ENCODE measurements at regions not wholly inside any gene's neighbourhood (a gene's known extent, or its start where the extent isn't known, plus 50 kb on each side); places are given as distances from the start of the nearest gene placed in this dataset.

GRCh38 chrX:129145385-129145784 lies 377.9 kb downstream of the SMARCA1 start:
- Histone ChIP-seq H3K9me3 (replicated peaks in 1 of 2; ENCODE audit: control insufficient read depth in 2 of 2, insufficient read depth in 1 of 2, low read depth in 1 of 2, low read length in 2 of 2) (no peaks in the 10 kb centered on the region), H4K8ac (ENCODE audit: low read depth, low read length) (no peak overlapping the region), H2AFZ (ENCODE audit: low read length) (no peak overlapping the region), H3K18ac (ENCODE audit: low read length) (no peak overlapping the region), H2BK15ac (ENCODE audit: low read length) (no peak overlapping the region), H2AK5ac (ENCODE audit: low read depth, low read length) (no peak overlapping the region), H3K4ac (ENCODE audit: low read length) (no peak overlapping the region), H3K23ac (ENCODE audit: low read depth, low read length, poor library complexity) (no peak overlapping the region), H2BK120ac (ENCODE audit: low read depth, low read length) (no peak overlapping the region), H3K27me3 (ENCODE audit: control insufficient read depth in 3 of 3, insufficient read depth in 3 of 3, low read depth in 1 of 3, low read length in 3 of 3) (no peaks in the 10 kb centered on the region), H3K27ac (replicated peaks; ENCODE audit: low read length) (no peak overlapping the region), H2BK12ac (ENCODE audit: low read length) (no peak overlapping the region), H3K9ac (ENCODE audit: low read depth, low read length, poor library complexity) (no peak overlapping the region), H3K4me1 (ENCODE audit: control insufficient read depth in 2 of 2, insufficient read depth in 1 of 2, low read depth in 1 of 2, low read length in 2 of 2) (no peaks in the 10 kb centered on the region), H3K4me3 (ENCODE audit: low read length in 2 of 2) (no peak overlapping the region), H4K91ac (ENCODE audit: low read depth, low read length, poor library complexity) (no peak overlapping the region), H3K4me2 (ENCODE audit: insufficient read depth, low read length, poor library complexity, severe bottlenecking) (no peak overlapping the region), H3K14ac (ENCODE audit: low read length) (no peak overlapping the region), H3K36me3 (replicated peaks in 1 of 2; ENCODE audit: control insufficient read depth in 2 of 2, insufficient read depth in 2 of 2, low read length in 2 of 2) (no peaks in the 10 kb centered on the region), H2BK5ac (ENCODE audit: low read length) (no peak overlapping the region), H3K79me1 (ENCODE audit: low read depth, low read length) (no peaks in the 10 kb centered on the region)
- no CpG with 5 or more reads among the region's 2 CpGs for WGBS, 2 donors (ENCODE audit: extremely low coverage in 2 of 2, insufficient read length in 2 of 2, insufficient replicate concordance in 1 of 2)
- no peak for DNase-seq (ENCODE audit: low spot score)

- Histone ChIP-seq H3K27me3 (ENCODE audit: control insufficient read depth in 3 of 3, insufficient read depth in 3 of 3, low read depth in 1 of 3, low read length in 3 of 3) (no peaks in the 10 kb centered on the region), H3K9me3 (replicated peaks in 1 of 2; ENCODE audit: control insufficient read depth in 2 of 2, insufficient read depth in 1 of 2, low read depth in 1 of 2, low read length in 2 of 2) (no peaks in the 10 kb centered on the region), H3K36me3 (replicated peaks in 1 of 2; ENCODE audit: control insufficient read depth in 2 of 2, insufficient read depth in 2 of 2, low read length in 2 of 2) (no peaks in the 10 kb centered on the region), H2AFZ (ENCODE audit: low read length) (no peak overlapping the region), H3K9ac (ENCODE audit: low read depth, low read length, poor library complexity) (no peak overlapping the region), H3K4ac (ENCODE audit: low read length) (no peak overlapping the region), H3K79me1 (ENCODE audit: low read depth, low read length) (no peaks in the 10 kb centered on the region), H3K27ac (replicated peaks; ENCODE audit: low read length) (no peak overlapping the region), H2BK12ac (ENCODE audit: low read length) (no peak overlapping the region), H4K91ac (ENCODE audit: low read depth, low read length, poor library complexity) (no peak overlapping the region), H3K14ac (ENCODE audit: low read length) (no peak overlapping the region), H3K23ac (ENCODE audit: low read depth, low read length, poor library complexity) (no peak overlapping the region), H4K8ac (ENCODE audit: low read depth, low read length) (no peak overlapping the region), H3K18ac (ENCODE audit: low read length) (no peak overlapping the region), H3K4me2 (ENCODE audit: insufficient read depth, low read length, poor library complexity, severe bottlenecking) (no peak overlapping the region), H2AK5ac (ENCODE audit: low read depth, low read length) (no peak overlapping the region), H2BK15ac (ENCODE audit: low read length) (no peak overlapping the region), H3K4me1 (ENCODE audit: control insufficient read depth in 2 of 2, insufficient read depth in 1 of 2, low read depth in 1 of 2, low read length in 2 of 2) (peaks cover 0 to 3% of the 10 kb centered on the region in 2 donors), H2BK120ac (ENCODE audit: low read depth, low read length) (no peak overlapping the region), H3K4me3 (ENCODE audit: low read length in 2 of 2) (no peak overlapping the region), H2BK5ac (ENCODE audit: low read length) (no peak overlapping the region)
- DNase-seq (ENCODE audit: low spot score): no peak
- WGBS, 2 donors (ENCODE audit: extremely low coverage in 2 of 2, insufficient read length in 2 of 2, insufficient replicate concordance in 1 of 2): no CpG with 5 or more reads among the region's 6 CpGs
Measured at GRCh38 chrX:129144172-129145038, 378.9 kb downstream of the SMARCA1 start.

- DNase-seq (ENCODE audit: low spot score): no peak
- Histone ChIP-seq H3K9me3 (replicated peaks in 1 of 2; ENCODE audit: control insufficient read depth in 2 of 2, insufficient read depth in 1 of 2, low read depth in 1 of 2, low read length in 2 of 2) (no peaks in the 10 kb centered on the region), H3K23ac (ENCODE audit: low read depth, low read length, poor library complexity) (no peak overlapping the region), H3K4me2 (ENCODE audit: insufficient read depth, low read length, poor library complexity, severe bottlenecking) (no peak overlapping the region), H3K79me1 (ENCODE audit: low read depth, low read length) (no peaks in the 10 kb centered on the region), H2BK15ac (ENCODE audit: low read length) (no peak overlapping the region), H3K18ac (ENCODE audit: low read length) (no peak overlapping the region), H3K27me3 (ENCODE audit: control insufficient read depth in 3 of 3, insufficient read depth in 3 of 3, low read depth in 1 of 3, low read length in 3 of 3) (no peaks in the 10 kb centered on the region), H2AK5ac (ENCODE audit: low read depth, low read length) (no peak overlapping the region), H3K9ac (ENCODE audit: low read depth, low read length, poor library complexity) (no peak overlapping the region), H3K4me3 (ENCODE audit: low read length in 2 of 2) (no peak overlapping the region), H4K8ac (ENCODE audit: low read depth, low read length) (no peak overlapping the region), H3K4me1 (ENCODE audit: control insufficient read depth in 2 of 2, insufficient read depth in 1 of 2, low read depth in 1 of 2, low read length in 2 of 2) (peaks cover 0 to 3% of the 10 kb centered on the region in 2 donors), H2AFZ (ENCODE audit: low read length) (no peak overlapping the region), H2BK12ac (ENCODE audit: low read length) (no peak overlapping the region), H2BK5ac (ENCODE audit: low read length) (no peak overlapping the region), H3K27ac (replicated peaks; ENCODE audit: low read length) (no peak overlapping the region), H3K4ac (ENCODE audit: low read length) (no peak overlapping the region), H3K36me3 (replicated peaks in 1 of 2; ENCODE audit: control insufficient read depth in 2 of 2, insufficient read depth in 2 of 2, low read length in 2 of 2) (no peaks in the 10 kb centered on the region), H3K14ac (ENCODE audit: low read length) (no peak overlapping the region), H4K91ac (ENCODE audit: low read depth, low read length, poor library complexity) (no peak overlapping the region), H2BK120ac (ENCODE audit: low read depth, low read length) (no peak overlapping the region)
Measured at GRCh38 chrX:129139837-129140598, 383.3 kb downstream of the SMARCA1 start.

- no peak overlapping the region for H2AFZ ChIP-seq (ENCODE audit: low read length)
Measured at GRCh38 chrX:129125122-129125914, 398.0 kb downstream of the SMARCA1 start.

More at GRCh38 chrX:129125122-129125914, 398.0 kb downstream of the SMARCA1 start:
- H3K4me1 ChIP-seq (ENCODE audit: control insufficient read depth in 2 of 2, insufficient read depth in 1 of 2, low read depth in 1 of 2, low read length in 2 of 2): no peaks in the 10 kb centered on the region
- no peaks in the 10 kb centered on the region for H3K36me3 ChIP-seq (replicated peaks in 1 of 2; ENCODE audit: control insufficient read depth in 2 of 2, insufficient read depth in 2 of 2, low read length in 2 of 2)
- H3K14ac ChIP-seq (ENCODE audit: low read length): no peak overlapping the region
- H2AK5ac ChIP-seq (ENCODE audit: low read depth, low read length): no peak overlapping the region
- no peak for DNase-seq (ENCODE audit: low spot score)
- H3K4me2 ChIP-seq (ENCODE audit: insufficient read depth, low read length, poor library complexity, severe bottlenecking): no peak overlapping the region
- no peak overlapping the region for H3K4me3 ChIP-seq (ENCODE audit: low read length in 2 of 2)
- no peak overlapping the region for H2BK120ac ChIP-seq (ENCODE audit: low read depth, low read length)
- no peak overlapping the region for H3K9ac ChIP-seq (ENCODE audit: low read depth, low read length, poor library complexity)
- H3K23ac ChIP-seq (ENCODE audit: low read depth, low read length, poor library complexity): no peak overlapping the region
- no peaks in the 10 kb centered on the region for H3K9me3 ChIP-seq (replicated peaks in 1 of 2; ENCODE audit: control insufficient read depth in 2 of 2, insufficient read depth in 1 of 2, low read depth in 1 of 2, low read length in 2 of 2)
- no peaks in the 10 kb centered on the region for H3K79me1 ChIP-seq (ENCODE audit: low read depth, low read length)
- no peak overlapping the region for H4K8ac ChIP-seq (ENCODE audit: low read depth, low read length)
- H3K27ac ChIP-seq (replicated peaks; ENCODE audit: low read length): no peak overlapping the region
- H3K27me3 ChIP-seq (ENCODE audit: control insufficient read depth in 3 of 3, insufficient read depth in 3 of 3, low read depth in 1 of 3, low read length in 3 of 3): no peaks in the 10 kb centered on the region
- H2BK5ac ChIP-seq (ENCODE audit: low read length): no peak overlapping the region
- H2BK12ac ChIP-seq (ENCODE audit: low read length): no peak overlapping the region
- no peak overlapping the region for H2BK15ac ChIP-seq (ENCODE audit: low read length)
- WGBS, 2 donors (ENCODE audit: extremely low coverage in 2 of 2, insufficient read length in 2 of 2, insufficient replicate concordance in 1 of 2): no CpG with 5 or more reads among the region's 6 CpGs
- no peak overlapping the region for H3K4ac ChIP-seq (ENCODE audit: low read length)
- no peak overlapping the region for H4K91ac ChIP-seq (ENCODE audit: low read depth, low read length, poor library complexity)
- H3K18ac ChIP-seq (ENCODE audit: low read length): no peak overlapping the region
